Upper lobe of right lung (tissue), 1 donor: ENCODE measurements at regions not wholly inside any gene's neighbourhood (a gene's known extent, or its start where the extent isn't known, plus 50 kb on each side); places are given as distances from the start of the nearest gene placed in this dataset.
A peak's percentile ranks its signal among the peaks of the same experiment; 100 is the strongest.

ENCODE experiments used
- ATAC-seq: fragments of 200-7000 bp; cut with Tn5 transposase; one replicate; pipeline ENCODE4 v1.9.1; 2020; ENCODE audit warnings: mild to moderate bottlenecking, moderate library complexity
- DNase-seq: peaks from one replicate; pipeline ENCODE4 v3.0.0-alpha.2; 2020
- H3K27ac ChIP-seq: fragments of 200-600 bp; one replicate; pipeline ENCODE4 v1.8.0; 2022
- H3K27me3 ChIP-seq: fragments of 200-600 bp; one replicate; pipeline ENCODE4 v1.8.0; 2022; ENCODE audit warnings: mild to moderate bottlenecking
- H3K36me3 ChIP-seq: fragments of 200-600 bp; one replicate; pipeline ENCODE4 v1.8.0; 2022
- H3K4me1 ChIP-seq: fragments of 200-600 bp; one replicate; pipeline ENCODE4 v1.8.0; 2022
- H3K4me3 ChIP-seq: fragments of 200-600 bp; one replicate; pipeline ENCODE4 v1.8.0; 2022; ENCODE audit warnings: mild to moderate bottlenecking
- H3K9me3 ChIP-seq: fragments of 200-600 bp; one replicate; pipeline ENCODE4 v1.8.0; 2022
- CTCF ChIP-seq: fragments of 200-600 bp; IDR thresholded peaks from one replicate; pipeline ENCODE4 v1.8.0; 2022; ENCODE audit warnings: antibody characterized with exemption
- intact Hi-C: fragments of 100-400 bp; cut with DNase I; formaldehyde crosslinking; loops from one replicate; pipeline ENCODE4 v1.11.0; 2022
- donor health status: DM: no; HTN: yes; CAD: no; lungs with severe emphysema.

- Histone ChIP-seq H3K9me3 (peaks cover 7% of the 10 kb centered on the region), H3K27me3 (no peaks in the 10 kb centered on the region), H3K4me3 (no peak overlapping the region), H3K4me1 (no peaks in the 10 kb centered on the region), H3K36me3 (no peaks in the 10 kb centered on the region), H3K27ac (no peak overlapping the region)
- no peak for TF ChIP-seq CTCF
- DNase-seq: peak; percentile 17
- intact Hi-C loops: no loop called here
- no peak for ATAC-seq
Observed at GRCh38 chr9:124199474-124199873, 58.3 kb upstream of the NEK6 start.

DNA sequence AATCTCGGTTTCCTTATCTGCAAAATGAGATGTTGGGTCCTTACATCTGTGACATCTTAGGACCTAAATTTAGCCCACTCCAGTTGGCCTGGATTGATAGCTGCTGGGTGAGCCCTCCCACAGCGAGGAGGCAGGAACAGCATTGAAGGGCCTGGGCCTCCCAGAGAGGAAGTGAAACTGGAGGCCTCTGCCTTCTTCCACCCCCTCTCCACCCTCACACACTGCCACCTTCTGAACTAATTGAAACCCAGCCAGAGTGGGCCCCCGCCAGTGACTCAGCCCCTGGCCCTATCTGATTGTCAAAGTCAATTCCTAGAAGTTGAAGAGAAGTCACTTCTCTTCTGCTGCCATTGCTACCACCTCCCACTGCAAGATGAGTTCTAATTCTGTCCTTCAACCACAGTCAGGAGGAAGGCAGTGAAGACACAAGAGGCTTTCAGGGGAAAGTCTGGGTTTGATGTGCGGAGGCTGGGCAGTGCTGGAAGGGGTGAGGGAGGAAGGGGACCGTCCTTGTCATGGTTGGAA, 55.2 kb upstream of the NEK6 start:
- no peak for TF ChIP-seq CTCF
- Histone ChIP-seq H3K27me3 (no peaks in the 10 kb centered on the region), H3K27ac (peak overlapping the region; percentile 47), H3K4me3 (no peak overlapping the region), H3K9me3 (no peaks in the 10 kb centered on the region), H3K36me3 (no peaks in the 10 kb centered on the region), H3K4me1 (no peaks in the 10 kb centered on the region)
- DNase-seq (peak; percentile 84), ATAC-seq (peak; percentile 94)
- intact Hi-C loops: no loop called here

GRCh38 chr9:124205686-124206352, 51.9 kb upstream of the NEK6 start:
- TF ChIP-seq CTCF: no peak
- no peaks in the 10 kb centered on the region for H3K4me1 ChIP-seq
- H3K9me3 ChIP-seq: no peaks in the 10 kb centered on the region
- ATAC-seq (no peak), DNase-seq (no peak)
- H3K27me3 ChIP-seq: no peaks in the 10 kb centered on the region
- H3K4me3 ChIP-seq: no peak overlapping the region
- intact Hi-C loops: no loop called here
- H3K27ac ChIP-seq: no peak overlapping the region
- H3K36me3 ChIP-seq: no peaks in the 10 kb centered on the region

GRCh38 chr9:124206391-124206790, 51.4 kb upstream of the NEK6 start:
- DNase-seq (no peak), ATAC-seq (no peak)

More at GRCh38 chr9:124206391-124206790, 51.4 kb upstream of the NEK6 start:
- H3K4me3 ChIP-seq: no peak overlapping the region
- intact Hi-C loops: no loop called here
- H3K4me1 ChIP-seq: no peaks in the 10 kb centered on the region
- TF ChIP-seq CTCF: no peak
- no peaks in the 10 kb centered on the region for H3K27me3 ChIP-seq
- no peak overlapping the region for H3K27ac ChIP-seq
- H3K36me3 ChIP-seq: no peaks in the 10 kb centered on the region
- H3K9me3 ChIP-seq: no peaks in the 10 kb centered on the region
